ENCODE measurements at regions not wholly inside any gene's neighbourhood (a gene's known extent, or its start where the extent isn't known, plus 50 kb on each side); places are given as distances from the start of the nearest gene placed in this dataset.
"Not testable (repeated sequence)": the region's sequence is repeated elsewhere in the genome, so short reads cannot be mapped to it uniquely, and the experiment has no call there.

- TF ChIP-seq CTCF (IDR thresholded peaks at IDR 0.05; ENCODE audit: unreplicated experiment) = no peak
- BruUV-seq (replicated peaks) = no TSS peak
- Mint-ChIP-seq H3K4me1 (ENCODE audit: insufficient read depth, unreplicated experiment) (no peaks in the 10 kb centered on the region), H3K27ac (ENCODE audit: low read depth, unreplicated experiment) (no peak overlapping the region), H3K36me3 (ENCODE audit: insufficient read depth, unreplicated experiment) (peaks cover 6% of the 10 kb centered on the region), H3K27me3 (ENCODE audit: insufficient read depth, unreplicated experiment) (no peaks in the 10 kb centered on the region), H3K4me3 (ENCODE audit: unreplicated experiment) (no peak overlapping the region), H3K9me3 (ENCODE audit: unreplicated experiment) (no peaks in the 10 kb centered on the region)
- intact Hi-C loops (cut with micrococcal nuclease) = no loop called here
- CTCF ChIA-PET = interaction anchor here (0.7 kb wide), 1 partner anchor 58 kb away, joined by 3 read pairs; no protein-coding TSS in a partner anchor
- POLR2A ChIA-PET = interaction anchor here (0.6 to 0.7 kb wide), 3 partner anchors 196 to 435 kb away, joined by 3 to 5 read pairs (median 3); no protein-coding TSS in a partner anchor
- no peak for DNase-seq (ENCODE audit: unreplicated experiment)
Measured at GRCh38 chr6:27743787-27744186, 168.4 kb downstream of the OR2B2 start.

GRCh38 chr6:27742833-27743573, 169.2 kb downstream of the OR2B2 start:
- no TSS peak for BruUV-seq (replicated peaks)
- no peak for DNase-seq (ENCODE audit: unreplicated experiment)
- Mint-ChIP-seq H3K27ac (ENCODE audit: low read depth, unreplicated experiment) (no peak overlapping the region), H3K27me3 (ENCODE audit: insufficient read depth, unreplicated experiment) (no peaks in the 10 kb centered on the region), H3K9me3 (ENCODE audit: unreplicated experiment) (no peaks in the 10 kb centered on the region), H3K36me3 (ENCODE audit: insufficient read depth, unreplicated experiment) (peaks cover 8% of the 10 kb centered on the region), H3K4me1 (ENCODE audit: insufficient read depth, unreplicated experiment) (no peaks in the 10 kb centered on the region), H3K4me3 (ENCODE audit: unreplicated experiment) (no peak overlapping the region)
- POLR2A ChIA-PET = interaction anchor here (1.1 to 1.2 kb wide), 2 partner anchors 9 to 13 kb away, joined by 3 to 4 read pairs; no protein-coding TSS in a partner anchor
- TF ChIP-seq CTCF (IDR thresholded peaks at IDR 0.05; ENCODE audit: unreplicated experiment) = no peak
- intact Hi-C loops (cut with micrococcal nuclease) = no loop called here
- CTCF ChIA-PET = interaction anchor here (0.7 to 1.7 kb wide), 2 partner anchors 9 to 57 kb away, joined by 3 to 4 read pairs; no protein-coding TSS in a partner anchor

DNA sequence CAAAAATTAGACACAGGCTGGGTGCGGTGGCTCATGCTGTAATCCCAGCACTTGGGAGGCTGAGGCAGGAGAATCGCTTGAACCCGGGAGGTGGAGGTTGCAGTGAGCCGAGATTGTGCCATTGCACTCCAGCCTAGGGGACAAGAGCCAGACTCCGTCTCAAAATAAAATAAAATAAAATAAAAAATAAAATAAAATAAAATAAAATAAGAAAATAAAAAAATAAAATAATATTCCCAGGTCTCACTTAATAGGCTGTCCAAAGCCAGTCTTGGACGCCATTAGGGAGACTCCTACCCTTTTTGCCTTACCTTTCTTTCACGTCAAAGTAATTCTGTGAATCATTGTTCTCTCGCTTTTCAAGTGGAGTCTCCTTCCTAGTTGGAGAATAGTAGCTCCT, 172.3 kb downstream of the OR2B2 start:
- H3K4me3 Mint-ChIP-seq (ENCODE audit: unreplicated experiment); H3K4me1 Mint-ChIP-seq (ENCODE audit: insufficient read depth, unreplicated experiment); intact Hi-C loops (cut with micrococcal nuclease); H3K27me3 Mint-ChIP-seq (ENCODE audit: insufficient read depth, unreplicated experiment); H3K9me3 Mint-ChIP-seq (ENCODE audit: unreplicated experiment); POLR2A ChIA-PET; H3K27ac Mint-ChIP-seq (ENCODE audit: low read depth, unreplicated experiment); BruUV-seq (replicated peaks); DNase-seq (ENCODE audit: unreplicated experiment): not testable (repeated sequence)
- CTCF ChIA-PET = interaction anchor here (0.6 to 2.1 kb wide), 2 partner anchors 12 to 429 kb away, joined by 4 to 7 read pairs; no protein-coding TSS in a partner anchor
- peaks cover 13% of the 10 kb centered on the region for H3K36me3 Mint-ChIP-seq (ENCODE audit: insufficient read depth, unreplicated experiment)

DNA sequence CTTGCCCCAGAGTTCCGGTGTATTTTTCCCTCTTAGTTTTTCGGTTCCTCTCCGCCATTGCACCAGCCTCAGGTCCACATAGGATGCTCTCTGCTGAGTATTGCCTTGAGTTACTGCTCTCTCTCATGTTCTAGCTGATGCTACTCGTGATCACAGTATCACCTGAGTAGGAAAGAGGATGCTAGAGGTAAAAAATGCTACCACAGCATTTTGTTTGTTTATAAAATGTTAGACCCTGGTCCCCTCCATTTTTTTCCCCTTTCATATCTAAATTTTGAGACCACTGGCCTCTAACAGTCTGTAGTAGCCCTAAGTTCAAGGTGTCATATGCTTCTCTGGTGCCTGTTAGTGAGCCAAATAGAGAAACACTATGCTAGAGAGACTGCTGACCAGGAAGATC, 175.5 kb downstream of the OR2B2 start:
- POLR2A ChIA-PET = interaction anchor here (0.8 kb wide), 1 partner anchor 10 kb away, joined by 3 read pairs; no protein-coding TSS in a partner anchor
- H3K4me3 Mint-ChIP-seq (ENCODE audit: unreplicated experiment) = no peak overlapping the region
- H3K27ac Mint-ChIP-seq (ENCODE audit: low read depth, unreplicated experiment) = no peak overlapping the region
- H3K36me3 Mint-ChIP-seq (ENCODE audit: insufficient read depth, unreplicated experiment) = peaks cover 13% of the 10 kb centered on the region
- no peak for DNase-seq (ENCODE audit: unreplicated experiment)
- H3K4me1 Mint-ChIP-seq (ENCODE audit: insufficient read depth, unreplicated experiment) = peaks cover 4% of the 10 kb centered on the region
- TF ChIP-seq CTCF (IDR thresholded peaks at IDR 0.05; ENCODE audit: unreplicated experiment) = no peak
- intact Hi-C loops (cut with micrococcal nuclease) = no loop called here
- BruUV-seq (replicated peaks) = no TSS peak
- CTCF ChIA-PET = interaction anchor here (0.7 kb wide), 1 partner anchor 17 kb away, joined by 5 read pairs; no protein-coding TSS in a partner anchor
- no peaks in the 10 kb centered on the region for H3K27me3 Mint-ChIP-seq (ENCODE audit: insufficient read depth, unreplicated experiment)
- H3K9me3 Mint-ChIP-seq (ENCODE audit: unreplicated experiment) = no peaks in the 10 kb centered on the region

All from MCF 10A (cell line).